Rectal smooth muscle tissue (tissue), 1 donor: ENCODE measurements at regions not wholly inside any gene's neighbourhood (a gene's known extent, or its start where the extent isn't known, plus 50 kb on each side); places are given as distances from the start of the nearest gene placed in this dataset.

Experiments
- H3K27ac ChIP-seq: one replicate; pipeline ENCODE4 v1.7.0; 2013; ENCODE audit warnings: low read depth, low read length, inconsistent platforms
- H3K27me3 ChIP-seq: one replicate; pipeline ENCODE4 v1.7.0; 2013; ENCODE audit warnings: low read length; ENCODE audit not compliant: control insufficient read depth, insufficient read depth
- H3K36me3 ChIP-seq: one replicate; pipeline ENCODE4 v1.7.0; 2013; ENCODE audit warnings: low read length; ENCODE audit not compliant: control insufficient read depth, insufficient read depth
- H3K4me1 ChIP-seq: one replicate; pipeline ENCODE4 v1.7.0; 2013; ENCODE audit warnings: low read length; ENCODE audit not compliant: control insufficient read depth, insufficient read depth
- H3K4me3 ChIP-seq: one replicate; pipeline ENCODE4 v1.7.0; 2013; ENCODE audit warnings: low read length
- H3K9ac ChIP-seq: one replicate; pipeline ENCODE4 v1.7.0; 2013; ENCODE audit warnings: low read length

DNA sequence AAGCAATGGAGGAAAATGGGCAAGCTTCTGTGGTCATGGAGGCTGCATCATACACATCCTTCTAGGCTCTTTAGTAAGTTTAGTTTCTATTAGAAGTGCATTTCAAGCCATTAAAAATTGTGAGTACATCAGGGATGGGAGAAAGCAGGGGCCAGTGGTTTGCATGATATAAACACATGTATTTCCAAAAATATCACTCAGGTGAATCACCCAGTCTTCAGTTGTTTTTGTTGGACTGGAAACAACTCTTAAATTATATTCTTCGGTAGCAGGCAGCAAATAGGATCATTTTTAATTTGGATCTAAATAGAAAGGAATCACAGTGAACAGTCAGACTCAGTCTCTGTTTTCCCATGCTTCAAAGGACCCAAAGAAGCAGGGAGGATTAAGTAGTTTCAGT is 657.9 kb downstream of the TLR4 start:
- no peak overlapping the region for H3K9ac ChIP-seq

DNA sequence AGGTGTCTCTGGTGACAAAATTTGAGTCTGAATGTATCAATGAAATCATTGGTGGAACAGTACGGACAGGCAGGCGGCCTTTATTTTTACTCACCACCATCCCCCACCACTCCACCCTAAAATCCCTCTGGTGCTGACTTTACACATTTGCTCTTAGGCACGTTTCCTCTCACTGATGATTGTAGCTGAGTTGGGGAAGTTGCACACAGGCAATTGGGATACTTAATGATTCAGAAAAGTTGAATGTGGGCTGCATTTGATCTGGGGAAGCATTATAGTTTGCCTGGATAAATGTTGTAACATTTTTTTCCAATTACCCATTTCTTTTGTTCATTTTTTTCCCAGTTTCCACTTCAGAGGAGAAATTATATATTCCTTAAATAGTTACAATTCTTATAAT is 658.4 kb downstream of the TLR4 start:
- H3K36me3 ChIP-seq: no peaks in the 10 kb centered on the region
- H3K4me1 ChIP-seq: no peaks in the 10 kb centered on the region
- H3K27me3 ChIP-seq: no peaks in the 10 kb centered on the region

More for the DNA sequence above, 657.9 kb downstream of the TLR4 start:
- Histone ChIP-seq H3K4me3 (no peak overlapping the region), H3K4me1 (no peaks in the 10 kb centered on the region), H3K27ac (no peak overlapping the region), H3K27me3 (no peaks in the 10 kb centered on the region), H3K36me3 (no peaks in the 10 kb centered on the region)

DNA sequence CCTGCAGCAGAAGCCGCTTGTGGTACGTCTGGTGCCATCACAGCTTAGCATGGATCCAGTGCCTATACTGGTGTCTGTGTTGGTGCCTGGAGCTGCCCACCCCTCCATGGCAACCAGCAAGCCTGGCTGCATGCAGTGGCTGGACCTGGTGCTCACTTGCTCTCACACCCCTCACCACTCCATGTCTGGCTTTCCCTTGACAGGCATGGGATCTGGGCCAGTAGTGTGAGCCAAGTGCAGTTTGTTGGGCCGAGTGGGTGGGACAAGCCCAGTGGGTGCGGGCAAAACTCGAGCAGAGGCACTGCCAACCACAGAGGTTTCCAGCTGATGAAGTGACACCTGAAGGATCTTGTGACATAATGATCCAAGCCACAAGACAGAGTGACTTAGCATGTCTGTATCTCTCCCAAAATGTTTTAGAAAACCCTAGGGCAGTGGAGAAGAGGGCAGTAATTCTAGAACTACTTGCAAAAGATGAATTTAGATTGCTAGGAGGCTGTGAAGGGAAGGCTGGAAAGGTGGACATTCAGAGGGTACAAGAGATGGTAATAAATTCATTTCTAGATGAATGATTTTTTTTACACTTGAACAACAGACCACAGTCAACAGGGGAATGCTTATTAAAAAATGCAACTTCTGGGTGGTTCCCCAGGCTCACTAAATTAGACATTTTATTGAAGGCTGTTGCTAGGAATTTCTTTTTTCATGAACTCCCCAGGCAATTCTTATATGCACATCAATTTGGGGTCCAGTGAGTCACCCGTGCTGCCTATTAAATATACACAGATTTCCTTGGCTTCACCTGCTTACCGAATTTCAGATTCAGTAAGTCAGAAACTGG is 660.3 kb downstream of the TLR4 start:
- Histone ChIP-seq H3K27me3 (no peaks in the 10 kb centered on the region), H3K4me1 (no peaks in the 10 kb centered on the region), H3K36me3 (no peaks in the 10 kb centered on the region), H3K9ac (no peak overlapping the region), H3K4me3 (no peak overlapping the region), H3K27ac (no peak overlapping the region)

More for the DNA sequence above, 658.4 kb downstream of the TLR4 start:
- Histone ChIP-seq H3K27ac (no peak overlapping the region), H3K9ac (no peak overlapping the region), H3K4me3 (no peak overlapping the region)

DNA sequence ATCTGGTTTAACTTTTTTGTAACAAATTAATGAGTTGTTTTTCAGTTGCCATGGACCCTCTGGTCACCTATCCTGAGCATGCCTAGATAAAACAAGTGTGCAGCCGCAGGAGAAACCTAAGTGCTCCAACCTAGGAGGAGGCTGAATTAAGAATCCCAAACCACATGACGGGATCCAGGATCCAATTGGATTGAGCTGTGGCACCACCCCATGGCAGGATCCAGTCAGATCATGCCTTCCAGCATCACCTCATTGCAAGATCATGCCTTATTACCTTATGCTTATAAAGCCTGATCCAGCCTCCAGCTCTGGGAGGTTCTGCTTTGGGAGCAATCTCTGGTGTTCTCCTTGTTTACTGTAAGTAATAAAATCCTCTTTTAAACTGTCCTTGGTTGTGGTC is 662.0 kb downstream of the TLR4 start:
- no peaks in the 10 kb centered on the region for H3K4me1 ChIP-seq
- H3K27ac ChIP-seq: no peak overlapping the region
- no peaks in the 10 kb centered on the region for H3K36me3 ChIP-seq
- H3K9ac ChIP-seq: no peak overlapping the region
- H3K4me3 ChIP-seq: no peak overlapping the region
- no peaks in the 10 kb centered on the region for H3K27me3 ChIP-seq

DNA sequence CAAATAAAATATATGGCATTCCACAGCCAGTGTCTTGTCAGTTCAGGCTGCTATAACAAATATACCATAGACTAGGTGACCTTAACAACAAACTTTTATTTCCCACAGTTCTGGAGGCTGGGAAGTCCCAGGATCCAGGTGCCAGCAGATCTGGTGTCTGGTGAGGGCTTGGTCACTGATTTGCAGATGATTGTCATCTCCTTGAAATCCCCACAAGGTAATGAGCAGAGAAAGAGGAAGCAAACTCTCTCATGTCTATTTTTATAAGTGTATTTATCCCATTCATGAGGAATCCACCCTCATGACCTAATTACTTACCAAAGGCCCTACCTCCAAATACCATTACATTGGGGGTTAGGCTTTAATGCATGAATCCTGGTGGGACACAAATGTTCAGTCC is 663.2 kb downstream of the TLR4 start:
- Histone ChIP-seq H3K4me1 (no peaks in the 10 kb centered on the region), H3K36me3 (no peaks in the 10 kb centered on the region), H3K9ac (no peak overlapping the region), H3K27me3 (no peaks in the 10 kb centered on the region), H3K27ac (no peak overlapping the region), H3K4me3 (no peak overlapping the region)

DNA sequence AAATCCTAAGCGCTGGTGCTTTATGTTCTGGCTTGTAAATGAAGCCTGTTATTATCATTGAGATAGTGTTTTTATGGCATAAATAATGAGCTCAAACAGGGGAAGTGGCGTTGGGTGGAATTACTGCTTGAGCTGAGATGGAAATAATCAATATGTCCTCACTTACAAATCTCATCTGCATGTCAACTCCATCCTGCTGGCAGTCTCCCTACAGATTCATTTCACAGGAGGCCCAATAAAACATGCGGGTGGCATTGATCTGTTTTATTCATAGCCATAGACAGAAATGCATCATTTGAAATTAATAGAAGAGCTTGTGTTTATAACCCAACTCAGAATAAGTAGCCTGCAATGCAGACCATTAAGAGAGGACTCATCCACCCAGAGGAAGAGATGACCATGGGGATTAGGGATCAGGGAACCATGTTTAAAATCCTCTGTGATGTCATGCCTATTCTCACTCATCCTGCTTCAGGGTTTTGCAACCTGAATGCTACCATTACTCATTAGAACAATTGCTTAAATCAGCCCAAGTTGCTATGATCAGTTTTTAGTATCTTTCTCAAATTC is 680.4 kb downstream of the TLR4 start:
- Histone ChIP-seq H3K9ac (no peak overlapping the region), H3K4me3 (no peak overlapping the region), H3K4me1 (no peaks in the 10 kb centered on the region), H3K27me3 (no peaks in the 10 kb centered on the region), H3K36me3 (no peaks in the 10 kb centered on the region), H3K27ac (no peak overlapping the region)

DNA sequence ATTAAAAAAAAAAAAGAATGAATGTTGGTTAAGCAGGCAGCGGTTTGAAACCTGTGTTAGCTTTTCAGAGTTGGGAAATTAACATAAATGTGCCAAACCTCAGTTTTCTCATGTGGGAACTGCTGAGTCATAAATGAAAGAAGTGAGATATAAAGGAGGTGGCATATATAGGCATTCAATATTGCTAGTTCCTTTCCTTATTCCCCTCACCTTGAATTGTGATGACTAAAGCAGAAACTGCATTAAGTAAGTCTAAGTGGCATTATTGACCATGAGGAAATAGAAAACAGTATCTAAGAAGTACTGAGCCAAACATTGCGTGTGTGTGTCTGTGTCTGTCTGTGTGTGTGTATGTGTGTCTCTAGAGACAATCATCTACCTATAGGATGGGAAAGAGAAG is 691.2 kb downstream of the TLR4 start:
- H3K9ac ChIP-seq: no peak overlapping the region
- H3K27ac ChIP-seq: no peak overlapping the region
- H3K4me3 ChIP-seq: no peak overlapping the region
- no peaks in the 10 kb centered on the region for H3K36me3 ChIP-seq
- no peaks in the 10 kb centered on the region for H3K27me3 ChIP-seq
- no peaks in the 10 kb centered on the region for H3K4me1 ChIP-seq

DNA sequence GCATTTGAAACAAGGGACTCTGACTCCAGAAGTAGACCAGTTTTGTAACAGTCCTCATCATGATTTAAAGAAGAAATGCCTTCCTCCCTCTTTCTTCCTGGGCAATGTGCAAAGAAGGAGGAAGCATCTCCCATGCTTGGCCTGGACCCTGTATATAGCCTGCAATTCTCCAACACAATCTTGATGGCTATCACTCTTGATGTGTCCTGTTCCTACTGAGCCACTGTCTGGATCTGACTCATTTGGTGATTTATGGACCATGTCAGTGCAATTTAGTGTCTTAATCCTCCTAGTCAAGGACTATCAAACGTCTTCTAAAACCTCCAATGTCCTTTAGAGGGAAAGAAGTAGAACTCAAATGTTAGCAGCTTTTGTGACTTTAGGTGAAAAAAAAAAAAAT is 697.3 kb downstream of the TLR4 start:
- no peaks in the 10 kb centered on the region for H3K36me3 ChIP-seq
- H3K9ac ChIP-seq: no peak overlapping the region
- H3K4me3 ChIP-seq: no peak overlapping the region
- no peak overlapping the region for H3K27ac ChIP-seq
- no peaks in the 10 kb centered on the region for H3K4me1 ChIP-seq
- H3K27me3 ChIP-seq: no peaks in the 10 kb centered on the region

DNA sequence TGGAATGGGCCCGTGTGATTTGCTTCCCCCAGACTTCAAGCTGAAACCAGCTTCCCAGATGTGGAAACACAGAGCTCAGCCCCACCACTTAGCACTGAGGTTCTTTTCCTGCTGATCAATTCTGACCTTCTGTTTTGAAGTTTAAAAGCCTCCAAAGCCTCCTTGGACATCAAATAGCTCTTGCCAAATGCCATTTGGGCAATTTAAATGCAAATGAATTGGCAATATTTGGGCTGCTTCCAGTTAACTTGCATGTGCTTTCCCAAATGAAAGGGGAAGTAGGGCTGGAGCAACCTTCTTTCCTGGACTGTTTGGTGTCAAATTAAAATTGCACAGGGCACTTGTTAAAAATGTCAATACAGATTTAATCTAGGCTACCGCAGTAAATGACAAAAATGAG is 710.5 kb downstream of the TLR4 start:
- Histone ChIP-seq H3K9ac (no peak overlapping the region), H3K27me3 (no peaks in the 10 kb centered on the region), H3K4me1 (no peaks in the 10 kb centered on the region), H3K36me3 (no peaks in the 10 kb centered on the region), H3K4me3 (no peak overlapping the region), H3K27ac (no peak overlapping the region)

DNA sequence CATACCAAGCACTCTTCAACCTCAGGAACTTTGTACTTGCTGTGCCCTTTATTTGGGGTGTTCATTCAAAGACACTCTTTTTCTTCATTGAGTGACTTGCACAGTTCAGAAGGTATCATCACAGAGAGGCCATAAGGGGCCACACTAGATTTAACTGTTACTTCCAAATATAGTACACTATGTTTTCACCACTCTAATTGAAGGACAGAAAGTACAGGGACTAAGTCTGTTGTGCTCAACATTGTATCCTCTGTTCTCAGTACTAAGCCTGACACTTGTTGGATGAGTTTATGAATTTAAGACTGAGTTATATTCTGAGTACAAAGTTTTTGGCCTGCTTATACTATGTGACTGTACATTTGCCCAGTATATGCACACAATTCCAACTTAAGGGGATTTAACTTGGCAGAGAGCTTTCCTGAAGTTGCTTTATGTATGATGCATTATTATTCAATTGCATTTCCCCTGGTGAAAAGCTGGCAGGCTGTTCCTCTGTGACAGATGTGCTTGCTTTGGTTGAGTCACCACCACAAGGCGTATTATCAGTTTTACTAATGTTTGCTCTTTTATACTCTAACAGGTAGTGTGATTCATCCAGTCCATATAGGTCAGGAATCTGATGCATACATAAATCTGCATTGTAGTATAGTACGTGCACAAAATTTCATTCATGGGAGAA is 714.8 kb downstream of the TLR4 start:
- no peak overlapping the region for H3K4me3 ChIP-seq
- H3K36me3 ChIP-seq: no peaks in the 10 kb centered on the region
- no peaks in the 10 kb centered on the region for H3K27me3 ChIP-seq
- H3K27ac ChIP-seq: no peak overlapping the region
- H3K4me1 ChIP-seq: no peaks in the 10 kb centered on the region
- H3K9ac ChIP-seq: no peak overlapping the region

DNA sequence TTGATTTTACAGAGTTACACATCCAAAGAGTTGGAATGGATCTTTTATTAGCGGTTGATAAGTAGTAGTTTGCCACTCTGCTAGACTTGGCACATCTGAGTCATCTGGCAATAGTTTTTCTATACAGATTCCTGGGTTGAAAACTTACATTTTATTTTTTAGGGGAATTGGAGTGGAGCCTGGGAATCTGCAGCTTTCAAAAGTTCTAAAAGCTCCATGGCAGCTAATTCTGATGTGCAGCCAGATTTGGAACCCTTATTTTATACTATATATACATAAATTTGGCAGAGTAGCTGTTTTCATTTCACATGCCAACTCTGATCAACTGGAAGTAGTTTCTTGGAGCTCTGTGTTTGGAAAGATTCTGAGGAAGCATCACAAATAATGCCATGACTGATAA is 715.5 kb downstream of the TLR4 start:
- no peak overlapping the region for H3K4me3 ChIP-seq

DNA sequence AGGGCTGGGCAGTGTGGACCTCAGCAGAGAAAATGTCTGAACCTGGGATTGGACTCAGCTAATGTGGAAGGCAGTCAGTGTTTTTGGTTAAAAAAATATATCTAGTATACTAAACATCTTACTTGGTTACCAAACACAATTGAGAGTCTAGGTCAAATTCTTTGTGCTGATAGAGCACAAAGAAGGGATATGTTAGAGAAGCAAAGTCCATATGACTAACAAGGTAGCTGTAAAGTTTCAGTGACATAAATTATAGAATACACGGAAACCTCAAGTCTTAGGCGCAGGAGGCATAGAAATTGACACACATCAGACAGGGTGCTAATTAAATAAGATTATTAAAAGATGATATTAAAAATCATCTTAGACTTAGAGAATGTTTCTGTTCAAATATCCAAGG is 718.3 kb downstream of the TLR4 start:
- no peak overlapping the region for H3K4me3 ChIP-seq
- H3K9ac ChIP-seq: no peak overlapping the region
- no peak overlapping the region for H3K27ac ChIP-seq
- H3K4me1 ChIP-seq: no peaks in the 10 kb centered on the region
- no peaks in the 10 kb centered on the region for H3K36me3 ChIP-seq
- no peaks in the 10 kb centered on the region for H3K27me3 ChIP-seq

More for the DNA sequence above, 715.5 kb downstream of the TLR4 start:
- Histone ChIP-seq H3K27me3 (no peaks in the 10 kb centered on the region), H3K9ac (no peak overlapping the region), H3K36me3 (no peaks in the 10 kb centered on the region), H3K27ac (no peak overlapping the region), H3K4me1 (no peaks in the 10 kb centered on the region)
